ENCODE measurements at regions not wholly inside any gene's neighbourhood (a gene's known extent, or its start where the extent isn't known, plus 50 kb on each side); places are given as distances from the start of the nearest gene placed in this dataset.

GRCh38 chr15:69624816-69625215 lies 172.2 kb downstream of the RPLP1 start:
- no peak for DNase-seq

DNA sequence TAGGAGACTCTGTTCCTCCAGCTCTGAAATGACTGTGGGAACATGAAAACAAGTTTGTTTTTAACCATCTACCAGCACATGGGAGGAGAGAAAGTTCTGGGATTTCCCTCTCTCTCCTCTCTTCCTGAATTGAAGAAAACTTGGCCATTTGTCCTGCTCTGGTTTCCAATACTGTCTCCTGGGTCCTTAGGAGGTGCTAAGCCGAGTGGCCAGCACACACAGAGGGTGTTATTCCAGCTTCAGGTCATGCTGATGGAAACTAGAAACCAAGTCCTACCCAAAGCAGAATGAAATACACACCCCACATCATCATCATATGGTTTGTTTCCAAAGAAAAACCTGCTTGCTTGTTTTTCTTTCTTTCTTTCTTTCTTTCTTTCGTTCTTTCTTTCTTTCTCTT lies 172.7 kb downstream of the RPLP1 start:
- no peak for DNase-seq

DNA sequence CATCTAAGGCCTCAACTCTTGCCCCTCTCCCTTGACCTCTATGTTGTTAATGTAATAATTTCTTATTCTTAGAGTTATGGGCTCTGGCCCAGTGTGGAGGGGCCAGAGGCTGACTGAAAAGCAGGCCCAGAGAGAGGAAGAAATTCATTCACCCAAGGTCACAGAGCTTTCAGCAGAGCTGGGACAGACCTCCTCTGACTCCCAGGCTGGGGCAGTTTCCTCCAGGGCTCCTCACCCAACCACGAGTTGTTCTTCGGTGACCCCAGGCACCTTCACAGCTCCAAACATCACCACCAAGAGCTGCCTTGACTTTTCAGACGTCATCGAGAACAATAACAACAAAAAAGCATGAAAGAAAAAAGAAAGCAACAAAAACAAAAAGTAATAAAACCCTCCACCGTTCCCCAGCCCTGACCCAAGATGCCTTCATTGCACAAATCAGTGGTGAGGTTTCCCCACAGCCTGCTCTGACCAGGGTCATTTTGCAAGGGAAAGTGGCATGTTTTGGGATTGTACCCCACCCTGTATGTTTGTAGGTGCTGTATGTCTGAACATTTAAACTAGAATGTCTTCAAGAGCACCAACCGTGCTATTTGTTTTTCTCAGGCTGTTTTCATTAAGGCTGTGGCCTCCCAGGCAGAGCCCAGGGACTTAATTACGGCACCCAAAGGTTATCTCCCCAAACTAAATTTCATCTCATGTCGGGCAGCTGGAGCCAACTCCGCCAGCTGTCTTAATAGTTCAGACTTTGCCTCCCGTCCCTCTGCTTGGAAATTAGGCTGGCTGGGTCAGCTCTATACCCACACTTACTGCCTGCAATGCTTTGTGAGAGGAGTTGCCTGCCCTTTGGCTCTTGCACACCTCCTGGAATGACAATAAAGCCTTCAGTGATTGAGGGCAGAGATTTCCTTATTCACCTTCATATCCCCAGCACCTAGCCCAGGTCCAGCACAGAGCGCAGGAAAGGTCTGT lies 173.8 kb downstream of the RPLP1 start:
- no peak for DNase-seq

DNA sequence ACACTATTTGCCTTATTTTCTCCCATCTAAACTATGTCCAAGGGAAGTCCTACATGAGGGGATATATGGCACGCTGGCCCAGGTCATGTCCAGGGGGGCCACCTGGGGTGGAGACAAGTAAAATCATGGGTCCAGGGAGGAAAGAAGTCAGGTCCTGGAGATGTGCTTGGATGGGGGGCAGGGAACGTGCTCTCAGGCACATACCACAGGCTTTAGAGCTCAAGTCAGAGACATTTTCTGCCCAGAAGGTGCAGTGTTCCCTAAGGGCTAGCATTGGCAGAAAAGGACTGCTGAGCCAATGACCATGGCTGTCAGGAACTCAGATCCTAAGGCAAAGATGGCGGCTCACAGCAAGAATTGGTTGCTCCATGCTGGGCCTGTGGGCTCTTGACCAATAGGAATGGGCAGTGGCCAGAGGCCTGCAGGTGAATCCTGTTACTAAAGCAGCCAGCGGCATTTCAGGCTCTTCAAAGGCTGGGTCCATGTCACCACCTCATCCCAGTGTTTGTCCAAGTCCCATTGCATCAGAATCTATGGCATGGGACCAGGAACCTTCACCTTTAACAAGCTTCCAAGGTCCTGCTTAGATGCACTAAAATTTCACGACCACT lies 175.0 kb downstream of the RPLP1 start:
- DNase-seq: no peak

- peak in 1 of 51 donors; percentile 35 for DNase-seq
Measured at GRCh38 chr15:69628256-69629093, 175.9 kb downstream of the RPLP1 start.

GRCh38 chr15:69629631-69630161 lies 177.1 kb downstream of the RPLP1 start:
- DNase-seq: no peak

DNA sequence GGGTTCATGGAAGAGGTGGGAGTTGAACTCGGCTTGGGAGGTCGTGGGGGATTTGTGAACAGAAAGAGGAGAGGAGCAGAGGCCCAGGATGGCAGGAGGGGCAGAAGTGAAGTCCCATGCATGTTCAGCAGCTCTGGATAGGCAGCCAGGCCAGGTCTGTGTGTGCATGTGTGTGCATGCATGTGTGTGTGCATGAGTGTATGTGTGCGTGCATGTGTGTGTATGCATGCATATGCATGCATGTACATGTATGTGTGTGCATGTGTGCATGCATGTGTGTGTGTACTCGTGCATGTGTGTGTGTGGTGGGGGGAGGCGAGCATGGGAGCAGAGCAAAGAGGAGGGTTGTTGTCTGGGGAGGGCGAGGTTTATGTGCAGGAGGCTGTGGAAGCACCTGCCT lies 178.4 kb downstream of the RPLP1 start:
- DNase-seq: no peak

DNA sequence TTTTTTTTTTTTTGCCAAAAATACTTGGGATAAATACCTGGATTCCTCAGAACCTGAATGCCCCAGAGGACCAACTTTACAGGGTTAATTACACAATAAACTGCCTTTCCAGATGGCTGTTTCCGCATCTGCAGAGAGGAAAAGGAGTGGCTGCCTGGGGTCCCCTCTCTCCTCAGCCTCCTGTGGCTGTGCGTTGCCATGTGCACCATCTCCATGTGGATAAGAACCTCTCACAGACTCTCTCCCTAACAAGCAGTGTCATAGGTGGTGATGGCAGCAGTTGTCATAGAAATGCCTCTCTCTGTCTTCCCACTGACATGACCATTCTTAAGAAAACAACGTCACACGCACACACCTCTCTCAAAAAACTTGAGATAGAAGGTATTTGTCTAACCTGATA lies 179.4 kb downstream of the RPLP1 start:
- DNase-seq: no peak

- no peak for DNase-seq
Measured at GRCh38 chr15:69634860-69635259, 182.2 kb downstream of the RPLP1 start.

DNA sequence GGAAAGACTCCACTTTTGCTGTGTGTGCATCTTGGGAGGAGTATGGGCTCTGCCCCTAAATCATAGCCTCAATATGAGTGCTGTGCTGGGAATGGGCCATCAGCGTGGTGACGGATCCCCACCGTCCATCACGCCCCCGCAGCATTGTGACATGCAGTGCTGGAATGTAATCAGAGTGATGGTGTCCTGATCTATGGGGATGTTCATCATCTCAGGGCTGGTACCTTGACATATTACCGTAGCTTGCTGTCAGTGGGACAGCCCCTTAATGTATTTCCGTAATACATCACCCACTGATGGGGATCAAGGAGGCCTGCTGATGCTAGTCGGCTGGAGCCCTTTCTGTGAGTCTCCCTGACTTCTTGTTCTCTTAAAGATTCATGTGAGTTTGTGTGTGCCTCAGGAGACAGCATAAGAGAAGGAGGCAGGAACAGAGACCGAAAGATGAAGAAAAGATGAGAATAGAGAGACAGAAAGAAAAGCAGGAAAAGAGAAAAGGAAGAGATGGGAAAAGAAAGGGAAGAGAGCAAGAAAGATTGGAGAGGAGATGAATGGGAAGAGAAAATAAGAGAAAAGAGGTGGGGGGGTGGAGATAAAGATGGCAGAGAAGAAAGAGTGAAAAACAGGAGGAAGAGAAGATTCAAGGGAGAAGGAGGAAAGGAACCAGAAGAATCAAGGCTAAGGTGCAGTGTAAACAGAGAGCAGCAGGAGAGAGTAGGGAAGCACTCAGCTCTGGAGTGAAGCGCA lies 183.7 kb downstream of the RPLP1 start:
- no peak for DNase-seq

DNA sequence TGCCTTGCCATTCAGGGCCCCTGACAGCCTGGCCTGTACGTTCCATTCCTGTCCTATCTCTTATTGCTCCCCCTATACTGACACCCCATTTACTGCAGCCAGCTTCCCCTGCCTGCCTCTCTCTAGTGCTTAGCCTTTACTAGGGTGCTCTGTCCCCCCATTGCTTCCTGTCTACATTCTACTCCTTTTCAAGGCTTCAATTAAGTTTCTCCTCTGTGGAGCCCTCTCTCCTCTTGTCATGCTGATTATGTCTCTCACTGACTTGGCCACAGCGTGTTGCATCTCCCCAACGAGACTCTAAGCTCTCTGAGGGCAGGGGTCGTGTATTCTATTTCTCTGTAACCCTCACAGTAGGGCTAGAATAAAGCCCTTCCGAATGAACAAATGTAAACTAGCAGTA lies 185.2 kb downstream of the RPLP1 start:
- DNase-seq: no peak

GRCh38 chr15:69643476-69643875 lies 190.9 kb downstream of the RPLP1 start:
- DNase-seq: no peak

DNA sequence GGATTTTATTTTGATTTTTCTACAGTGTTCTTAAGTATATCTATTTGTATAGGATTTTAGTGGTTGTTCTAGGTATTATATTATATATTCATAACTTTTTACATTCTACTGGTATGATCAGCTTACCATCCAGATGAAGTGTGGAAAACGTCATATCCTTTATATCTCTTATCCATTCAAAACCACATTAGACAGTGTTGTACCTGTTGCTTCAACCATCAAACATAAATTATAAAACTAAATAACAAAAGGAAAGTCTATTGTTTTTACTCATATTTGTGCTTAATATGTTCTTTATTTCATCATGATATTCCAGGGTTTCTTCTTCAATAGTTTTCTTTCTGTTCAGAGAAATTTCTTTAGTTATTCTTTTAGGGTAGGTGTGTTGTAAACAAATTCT lies 191.4 kb downstream of the RPLP1 start:
- no peak for DNase-seq

DNA sequence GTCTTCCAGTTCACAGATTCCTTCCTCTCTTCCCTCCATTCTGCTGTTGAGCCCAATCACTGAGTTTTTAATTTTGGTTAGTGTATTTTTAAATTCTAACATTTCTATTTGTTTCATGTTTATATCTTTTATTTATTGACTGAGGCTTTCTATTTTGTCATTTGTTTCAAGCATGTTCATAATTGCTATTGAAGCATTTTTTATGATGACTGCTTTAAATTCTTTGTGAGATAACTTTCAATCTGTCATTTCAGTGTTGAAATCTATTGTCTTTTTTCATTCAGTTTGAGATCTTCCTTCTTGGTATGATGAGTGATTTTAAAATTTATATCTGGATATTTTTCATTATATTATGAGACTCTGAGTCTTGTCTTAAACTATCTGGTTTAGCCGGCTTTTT lies 192.3 kb downstream of the RPLP1 start:
- DNase-seq: no peak

DNA sequence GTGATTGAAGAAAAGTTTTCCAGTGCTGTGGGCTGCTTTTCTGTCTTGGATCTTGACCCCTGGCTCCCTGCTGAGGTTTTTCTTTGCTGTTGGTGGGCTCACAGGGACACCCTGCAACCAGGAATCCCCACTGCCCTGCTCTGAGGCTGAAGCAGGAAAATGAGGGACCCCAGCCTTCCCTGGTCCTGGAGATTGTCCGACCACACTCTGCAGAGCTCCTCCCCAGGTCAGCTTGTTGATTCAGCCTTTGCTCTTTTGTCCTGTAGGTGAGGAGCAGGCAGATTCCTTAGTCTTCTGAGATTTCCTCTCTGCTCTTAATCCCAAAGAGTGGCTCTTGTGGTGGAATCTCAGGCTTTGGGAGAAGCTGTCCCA lies 194.5 kb downstream of the RPLP1 start:
- DNase-seq: no peak

GRCh38 chr15:69648212-69648611 lies 195.6 kb downstream of the RPLP1 start:
- DNase-seq: no peak

- DNase-seq: no peak
Measured at GRCh38 chr15:69648775-69649735, 196.4 kb downstream of the RPLP1 start.

GRCh38 chr15:69652293-69652692 lies 199.7 kb downstream of the RPLP1 start:
- no peak for DNase-seq

DNA sequence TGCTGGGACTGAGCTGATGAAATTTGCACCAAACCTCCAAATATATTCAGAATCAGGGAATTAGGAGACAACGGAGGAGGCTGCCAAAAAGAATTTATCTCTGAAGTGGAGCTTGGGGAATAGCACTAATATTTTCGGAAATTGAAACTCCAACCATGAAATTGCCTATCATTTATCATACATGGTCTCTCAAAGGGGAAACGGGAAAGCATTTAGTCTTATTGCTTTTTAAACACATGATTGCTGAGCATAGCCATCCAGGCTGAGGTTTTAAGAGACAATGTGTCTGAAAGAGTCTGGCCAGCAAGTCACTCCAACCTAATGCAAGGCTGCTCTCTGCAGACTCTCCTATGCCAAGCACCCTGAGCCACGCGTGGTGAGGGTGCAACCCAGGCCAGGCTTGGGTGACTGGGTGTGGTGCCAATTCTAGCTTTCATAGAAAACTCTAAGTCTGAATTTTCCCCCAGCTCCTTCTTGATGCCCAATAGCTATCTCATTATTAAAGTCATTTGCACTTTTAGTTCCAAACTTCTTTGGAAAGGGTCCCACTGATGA lies 200.2 kb downstream of the RPLP1 start:
- DNase-seq: no peak

GRCh38 chr15:69653306-69653705 lies 200.7 kb downstream of the RPLP1 start:
- DNase-seq: no peak
